Right renal cortex interstitium (tissue), 3 donors: ENCODE measurements at regions not wholly inside any gene's neighbourhood (a gene's known extent, or its start where the extent isn't known, plus 50 kb on each side); places are given as distances from the start of the nearest gene placed in this dataset.

Experiments
- DNase-seq, 3 donors: peaks; one replicate each; pipeline ENCODE4 v3.0.0-alpha.2; 2013; ENCODE audit warnings: low read depth in 3 of 3, low spot score in 2 of 3

DNA sequence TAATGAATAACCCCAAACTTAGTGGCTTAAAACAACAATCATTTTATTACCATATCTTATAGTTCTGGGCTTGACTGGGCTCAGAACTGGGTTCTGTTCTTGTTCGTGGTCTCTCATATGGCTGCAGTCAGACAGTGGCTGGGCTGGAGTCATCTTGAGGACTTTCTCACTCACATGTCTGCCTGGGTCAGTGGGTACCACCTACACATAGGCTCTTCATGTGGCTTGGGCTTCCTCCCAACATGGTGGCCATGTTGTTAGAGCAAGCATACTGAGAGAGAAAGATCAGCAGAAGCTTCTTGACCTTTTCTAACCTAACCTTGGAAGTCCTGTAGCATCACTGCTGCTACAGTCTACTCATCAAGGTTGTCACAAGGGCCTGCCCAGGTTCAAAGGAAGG is 158.6 kb upstream of the SDK2 start:
- DNase-seq = no peak

DNA sequence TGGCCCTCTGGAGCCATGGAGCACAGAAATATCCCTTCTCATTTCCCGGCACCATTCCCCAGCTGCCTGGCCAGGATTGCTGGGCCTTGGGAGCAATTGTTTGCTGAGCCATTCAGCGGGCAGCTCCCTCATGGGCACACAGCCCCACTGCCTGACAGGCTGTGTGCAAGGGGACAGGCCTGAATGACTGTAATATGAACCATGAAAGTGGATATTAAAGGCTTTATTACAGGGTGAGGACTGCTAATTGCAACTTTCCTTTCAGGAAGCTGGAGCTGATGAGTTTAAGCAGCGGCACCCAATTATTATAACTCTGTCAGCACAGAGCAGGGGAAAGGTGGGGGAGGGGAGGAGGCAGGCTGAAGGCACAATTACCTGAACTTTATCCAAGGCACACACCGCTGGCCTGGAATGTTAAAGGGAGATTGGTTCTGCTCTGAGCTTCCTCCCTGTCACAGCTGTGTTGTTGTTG is 159.8 kb upstream of the SDK2 start:
- DNase-seq = no peak

DNA sequence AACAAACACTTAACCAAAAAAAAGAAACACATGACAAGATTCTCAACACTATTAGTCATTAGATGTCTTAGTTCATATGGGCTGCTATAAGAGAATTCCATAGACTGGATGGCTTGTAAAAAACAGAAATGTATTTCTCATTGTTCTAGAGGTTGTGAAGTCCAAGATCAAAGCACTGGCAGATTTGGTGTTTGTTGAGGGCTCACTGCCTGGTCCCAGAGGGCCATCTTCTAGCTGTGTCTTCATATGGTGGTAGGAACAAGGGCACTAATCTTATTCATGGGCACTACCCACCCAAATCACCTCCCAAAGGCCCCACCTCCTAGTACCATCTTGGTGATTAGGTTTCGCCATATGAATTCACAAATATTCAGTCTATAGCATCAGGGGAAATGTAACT is 162.5 kb upstream of the SDK2 start:
- DNase-seq = no peak

DNA sequence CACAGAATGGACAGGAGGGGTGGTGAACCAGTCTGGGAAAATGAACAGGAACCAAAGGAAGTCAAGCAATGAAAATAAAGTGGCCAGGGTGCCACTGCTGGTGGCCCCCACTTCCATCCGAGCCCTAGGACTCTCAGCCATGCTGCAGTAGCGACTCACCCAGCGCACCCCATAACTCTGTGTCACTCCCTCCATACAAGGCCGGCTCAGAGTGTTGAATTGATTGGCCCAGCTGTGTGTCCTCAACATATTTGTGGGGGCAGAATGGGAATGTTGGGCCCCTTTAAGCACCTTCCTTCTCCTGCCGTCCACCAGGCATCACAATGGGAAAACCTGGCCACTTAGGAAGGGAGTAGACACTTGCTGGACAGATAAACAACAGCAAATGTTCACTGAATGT is 169.0 kb upstream of the SDK2 start:
- DNase-seq = no peak

DNA sequence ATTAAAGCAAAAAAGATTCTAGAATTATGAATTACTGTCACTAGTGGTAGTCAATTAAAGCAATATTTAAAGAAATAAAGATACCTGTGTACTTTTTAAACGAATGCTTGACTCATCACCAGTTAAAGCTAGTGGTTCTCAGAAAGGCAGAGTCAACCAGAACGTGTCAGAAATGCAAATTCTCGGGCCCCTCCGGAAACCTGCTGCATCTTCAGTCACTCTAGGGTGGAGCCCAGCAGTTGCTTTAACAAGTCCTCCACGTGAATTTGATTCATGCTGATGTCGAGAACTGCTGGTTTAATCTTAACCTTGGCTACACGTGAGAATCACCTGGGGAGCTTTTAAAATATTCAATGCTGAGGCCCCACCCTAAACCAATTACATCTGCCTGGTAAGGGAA is 169.8 kb upstream of the SDK2 start:
- DNase-seq = no peak

DNA sequence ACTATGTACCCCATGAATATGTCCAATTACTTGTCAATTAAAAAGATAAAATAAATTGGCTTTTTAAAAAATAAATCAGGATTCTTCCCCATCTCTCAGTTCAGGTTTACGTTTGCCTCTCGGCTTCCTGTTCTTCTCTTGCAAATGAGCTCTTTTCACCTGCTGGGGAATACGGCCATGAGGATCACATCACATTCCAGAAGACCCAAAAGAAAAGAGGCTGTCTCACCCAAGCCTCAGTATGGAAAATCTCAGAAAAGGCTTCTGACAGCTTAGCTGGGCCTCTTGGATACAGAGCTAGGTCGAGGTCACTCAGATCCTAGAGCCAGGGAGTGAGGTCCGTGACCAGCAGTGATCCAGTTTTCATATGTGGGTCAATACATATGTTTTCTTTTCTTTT is 171.2 kb upstream of the SDK2 start:
- DNase-seq = no peak

DNA sequence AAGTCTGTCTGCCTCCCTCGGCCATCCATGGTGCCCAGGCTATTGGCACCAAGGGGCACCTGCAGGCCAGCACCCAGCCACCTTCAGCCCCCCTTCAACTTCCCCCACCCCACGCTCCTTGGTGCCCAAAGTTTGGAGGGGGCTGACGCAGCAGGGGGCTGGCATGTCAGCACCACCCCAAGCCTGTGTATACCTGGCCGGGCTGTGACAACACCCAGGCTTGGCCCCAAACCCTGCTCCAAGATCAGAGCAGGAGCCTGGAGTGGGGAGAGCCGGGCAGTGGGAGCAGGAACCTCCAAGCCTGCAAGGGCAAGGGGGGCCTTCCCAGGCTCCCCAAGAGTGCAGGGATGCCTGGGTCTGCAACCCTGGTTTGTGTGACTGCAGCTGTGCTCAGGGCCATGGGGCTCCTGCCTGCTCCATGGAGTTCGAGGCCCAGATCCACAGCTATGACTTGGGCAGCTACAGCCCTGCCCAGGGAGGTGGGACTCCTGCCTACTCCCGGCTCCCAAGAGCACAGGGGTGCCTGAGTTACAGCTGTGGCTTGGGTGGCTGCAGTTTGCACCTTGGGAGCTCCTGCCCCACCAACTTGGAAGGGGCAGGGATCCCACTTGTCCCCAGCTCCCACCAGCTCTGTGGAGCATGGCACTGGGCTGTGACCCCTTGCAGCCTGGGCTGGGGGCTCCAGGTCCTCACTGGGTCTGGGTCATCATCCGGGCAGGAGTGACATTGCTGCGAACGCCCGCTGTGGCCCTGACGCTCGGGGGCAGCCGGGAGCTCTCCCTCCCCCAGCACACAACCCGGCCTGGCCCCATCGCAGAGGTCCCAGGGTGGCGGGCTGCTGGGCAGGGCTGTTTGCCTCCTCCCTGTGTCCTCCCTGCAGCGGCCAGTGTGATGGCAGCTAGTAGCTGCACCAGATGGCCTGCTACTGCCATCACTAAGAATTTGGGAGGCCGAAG is 175.5 kb upstream of the SDK2 start:
- DNase-seq = no peak

DNA sequence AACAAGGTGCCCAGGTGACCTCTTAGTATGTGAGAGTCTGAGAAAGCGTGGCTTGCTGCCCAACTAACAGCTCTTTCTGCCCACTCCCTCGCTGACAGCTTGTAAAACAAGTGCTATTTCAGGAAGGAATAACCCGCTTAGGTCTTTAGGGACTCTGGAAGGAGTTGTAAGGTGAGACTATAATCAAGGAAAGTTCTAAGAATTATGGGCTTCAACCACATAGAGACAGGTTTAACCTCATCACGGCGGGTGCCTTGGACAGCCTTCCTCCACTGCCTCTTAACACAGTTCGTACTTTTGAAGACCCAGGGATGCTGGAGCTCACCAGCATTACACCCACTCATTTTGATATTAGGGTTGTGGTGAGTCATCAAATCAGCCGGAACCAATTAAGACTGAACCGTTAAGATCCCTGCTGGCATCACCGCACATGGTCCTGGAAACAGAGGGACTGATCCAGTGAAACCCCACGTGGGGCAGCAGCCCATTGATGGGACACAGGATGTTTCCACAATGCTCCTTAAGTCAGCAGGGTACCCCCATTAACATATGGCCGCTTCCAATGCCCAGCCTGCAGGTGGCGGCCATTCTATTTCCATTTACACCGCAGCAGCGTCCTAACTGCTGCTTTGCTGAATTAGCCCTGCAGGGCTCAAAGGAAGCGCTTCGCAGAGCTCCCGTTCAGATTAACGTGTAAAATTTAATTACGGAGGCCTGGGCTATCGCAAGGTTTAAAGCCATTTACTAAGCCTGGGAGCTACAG is 176.6 kb upstream of the SDK2 start:
- no peak for DNase-seq

DNA sequence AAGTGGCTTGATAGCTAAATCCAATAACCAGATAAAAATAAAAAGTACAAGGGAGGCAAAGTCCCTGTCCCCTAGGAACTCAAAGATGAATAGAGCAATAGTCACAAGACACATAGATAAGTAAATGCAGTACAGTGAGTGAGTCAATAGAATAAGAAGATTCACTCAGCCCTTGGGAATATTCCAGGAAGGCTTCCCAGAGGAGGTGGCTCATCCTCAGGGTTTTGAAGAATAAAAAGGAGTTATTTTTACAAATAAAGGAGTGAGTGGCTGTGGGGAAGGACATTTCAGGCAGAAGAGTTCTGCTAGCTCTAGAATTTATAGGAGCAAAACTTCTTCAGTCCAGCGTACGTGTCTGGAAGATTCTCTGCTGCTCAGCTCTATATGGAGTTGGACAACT is 177.4 kb upstream of the SDK2 start:
- no peak for DNase-seq

DNA sequence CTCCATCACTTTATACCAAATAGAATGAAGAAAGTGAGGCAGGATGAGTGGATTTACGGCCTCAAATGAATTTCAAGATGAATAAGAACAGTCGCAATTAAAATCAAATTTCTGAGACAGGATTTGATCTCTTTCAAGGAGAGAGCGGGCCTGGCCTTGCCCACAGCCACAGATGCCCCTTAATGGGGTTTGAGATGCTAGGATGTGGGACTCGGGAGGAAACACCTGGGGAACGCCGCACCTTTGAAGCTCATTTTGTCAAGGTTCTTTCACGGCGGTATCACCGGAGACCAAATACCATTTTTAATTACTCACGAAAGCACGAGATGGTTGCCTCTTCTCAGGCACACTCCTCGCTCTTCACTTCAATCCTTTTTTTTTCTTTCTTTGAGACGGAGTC is 178.1 kb upstream of the SDK2 start:
- DNase-seq = no peak

DNA sequence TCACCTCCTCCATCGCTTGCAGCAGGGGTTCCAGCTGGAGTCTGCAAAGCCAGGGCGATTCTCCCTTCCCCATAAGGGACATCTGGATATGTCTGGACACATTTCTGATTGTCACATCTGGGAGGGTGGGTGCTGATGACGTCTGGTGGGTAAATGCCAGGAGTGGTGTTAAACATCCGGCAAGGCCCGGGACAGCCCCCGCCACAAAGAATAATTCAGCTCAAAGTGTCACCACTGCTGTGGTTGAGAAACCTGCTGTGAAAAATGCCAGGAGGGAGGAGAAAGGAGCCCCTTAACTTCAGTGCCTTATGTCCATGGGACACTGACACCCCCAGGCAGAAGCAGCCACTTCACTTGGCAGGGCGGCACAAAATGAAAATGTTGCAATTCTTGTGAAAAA is 179.4 kb upstream of the SDK2 start:
- DNase-seq = no peak

DNA sequence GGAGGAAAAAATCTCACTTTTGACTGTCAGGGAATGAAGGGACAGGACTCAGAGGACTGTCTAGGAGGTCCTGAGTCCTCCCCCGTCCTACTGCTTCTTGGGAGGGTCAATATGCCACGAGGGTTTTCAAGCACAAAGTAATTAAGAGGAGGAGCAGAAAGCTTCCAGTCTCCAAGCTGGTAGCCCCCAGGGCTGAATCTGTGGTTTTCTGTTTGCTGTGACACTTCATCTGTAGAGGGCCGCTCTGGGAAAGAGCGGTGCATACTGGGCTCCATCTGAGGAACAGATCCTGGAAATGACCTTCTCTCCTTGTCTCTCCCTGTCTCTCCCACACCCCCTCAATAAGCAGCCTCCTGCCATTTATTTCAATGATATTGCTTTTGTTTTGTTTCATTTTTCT is 180.1 kb upstream of the SDK2 start:
- DNase-seq = no peak

DNA sequence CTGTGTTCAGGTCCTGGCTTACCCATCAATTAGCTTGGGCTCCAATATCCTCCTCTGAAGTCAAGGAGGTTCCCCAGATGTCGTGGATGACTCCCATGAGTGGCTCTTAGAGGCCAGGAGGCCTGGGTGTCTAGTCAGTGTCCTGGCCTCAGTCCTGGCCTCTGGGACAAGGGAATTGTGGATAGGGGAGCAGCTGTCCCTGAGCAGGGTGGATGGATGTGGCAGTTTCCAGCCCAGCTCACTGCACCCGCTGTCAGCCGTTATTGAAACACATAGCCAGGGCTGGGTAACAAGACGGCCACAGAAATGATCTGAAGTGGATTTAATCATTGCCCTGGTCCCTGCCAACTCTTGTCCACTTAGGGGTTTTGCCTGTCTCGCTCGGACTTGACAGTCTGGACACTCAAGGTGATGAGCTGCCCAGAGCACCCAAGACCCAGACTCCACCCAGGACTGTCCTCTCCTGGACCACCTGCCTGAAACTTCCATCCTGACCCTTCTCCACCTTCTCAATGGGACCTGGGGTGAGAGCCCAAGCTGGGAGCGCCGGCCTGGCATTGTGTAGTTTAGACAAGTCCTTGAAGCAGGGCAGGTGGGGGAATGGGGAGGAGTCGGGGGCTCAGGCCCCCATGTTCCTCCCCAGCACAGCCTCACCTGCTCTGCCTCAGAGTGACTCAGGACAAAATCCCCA is 182.1 kb upstream of the SDK2 start:
- DNase-seq = no peak

DNA sequence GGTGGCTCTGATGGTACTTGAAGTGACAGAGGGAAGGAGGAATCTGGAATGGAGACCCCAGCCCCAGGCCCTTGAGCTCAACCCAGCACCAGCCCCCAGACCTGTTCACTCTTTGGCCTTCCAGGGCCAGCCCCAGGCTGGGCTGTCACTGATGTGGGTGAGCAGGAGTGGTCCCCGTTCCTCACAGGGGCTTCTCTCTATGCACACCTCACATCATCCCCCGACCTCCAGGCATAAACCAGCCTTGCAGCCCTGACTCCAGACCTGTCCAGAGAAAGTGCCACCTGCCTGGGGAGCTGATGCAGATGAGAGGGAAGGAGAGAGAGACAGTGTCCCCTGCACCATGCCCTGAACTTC is 182.6 kb upstream of the SDK2 start:
- no peak for DNase-seq

DNA sequence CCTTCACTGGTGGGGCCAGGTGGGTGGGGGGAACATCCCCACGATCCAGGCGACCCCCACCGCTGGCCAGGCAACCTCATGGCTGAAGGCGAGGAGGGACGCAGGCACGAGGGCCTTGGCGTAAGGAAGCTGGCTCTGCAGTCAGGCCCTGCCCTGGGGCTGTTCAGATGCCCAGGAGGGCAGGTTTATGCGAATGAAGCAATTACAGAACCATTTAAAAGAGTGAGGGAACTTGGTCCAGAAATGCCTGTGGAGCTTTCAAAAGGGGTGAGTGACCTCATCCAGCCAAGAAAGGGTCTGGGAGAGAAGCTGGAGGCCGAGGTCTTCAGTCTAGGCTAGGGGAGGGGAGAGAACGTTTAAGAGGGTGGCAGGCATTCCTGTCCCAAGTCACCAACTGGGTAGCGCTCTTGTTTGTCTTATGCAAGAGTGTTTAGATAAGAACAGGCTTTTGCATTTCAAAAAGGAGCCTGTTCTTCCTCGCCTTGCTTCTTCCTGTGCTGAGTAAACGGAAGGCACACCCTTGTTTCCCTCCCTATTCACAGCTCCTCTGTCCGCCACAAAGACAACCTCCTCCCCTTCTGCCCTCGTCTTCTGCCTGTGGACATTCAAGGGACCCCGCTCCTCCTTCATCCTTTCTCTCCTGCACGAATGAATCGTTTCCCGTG is 183.5 kb upstream of the SDK2 start:
- no peak for DNase-seq

DNA sequence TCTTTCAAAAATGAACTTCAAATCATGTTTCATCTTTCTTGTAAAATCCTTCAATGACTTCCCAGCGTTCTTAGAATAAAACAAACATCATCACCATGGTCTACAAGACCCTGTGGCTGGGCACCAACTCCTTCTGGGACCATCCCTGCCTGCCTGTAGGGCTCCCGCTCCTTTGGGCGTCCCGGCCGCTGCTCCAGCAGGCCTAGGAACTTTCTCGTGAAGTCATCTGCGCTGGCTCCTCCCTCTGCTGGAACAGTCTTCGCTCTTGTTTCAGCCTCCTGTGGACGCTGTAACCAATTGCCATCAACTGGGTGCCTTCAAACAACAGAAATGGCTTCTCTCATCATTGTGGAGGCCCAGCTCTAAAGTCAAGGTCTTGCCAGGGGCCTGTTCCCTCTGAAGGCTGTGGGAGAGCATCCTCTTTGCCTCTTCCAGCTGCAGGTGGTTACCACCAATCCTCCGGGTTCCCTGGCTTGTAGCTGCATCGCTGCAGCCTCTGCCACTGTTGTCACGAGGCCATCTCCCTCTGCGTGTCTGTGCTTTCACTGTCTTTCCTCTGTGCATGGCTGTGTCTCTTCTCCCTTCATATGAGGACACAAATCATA is 185.5 kb upstream of the SDK2 start:
- DNase-seq = no peak

DNA sequence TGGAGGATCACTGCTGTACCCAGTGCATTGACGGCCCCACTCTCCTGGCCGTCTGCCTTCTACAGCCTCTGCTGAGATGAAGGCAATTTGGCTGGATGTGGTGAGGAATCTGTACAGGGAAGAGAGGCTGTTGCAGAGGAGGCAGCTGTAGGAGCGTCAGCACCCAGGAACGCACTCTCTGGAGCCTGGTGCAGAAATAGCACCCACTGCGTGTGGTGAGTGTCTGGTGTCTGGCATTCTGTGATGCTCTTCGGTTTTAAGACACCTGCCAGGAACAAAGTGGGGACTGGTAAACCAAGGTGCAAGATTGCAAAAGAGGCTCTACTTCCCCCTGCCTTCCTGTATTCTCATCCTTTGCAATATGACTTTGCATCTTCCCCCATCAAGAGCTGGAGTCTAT is 187.5 kb upstream of the SDK2 start:
- no peak for DNase-seq

DNA sequence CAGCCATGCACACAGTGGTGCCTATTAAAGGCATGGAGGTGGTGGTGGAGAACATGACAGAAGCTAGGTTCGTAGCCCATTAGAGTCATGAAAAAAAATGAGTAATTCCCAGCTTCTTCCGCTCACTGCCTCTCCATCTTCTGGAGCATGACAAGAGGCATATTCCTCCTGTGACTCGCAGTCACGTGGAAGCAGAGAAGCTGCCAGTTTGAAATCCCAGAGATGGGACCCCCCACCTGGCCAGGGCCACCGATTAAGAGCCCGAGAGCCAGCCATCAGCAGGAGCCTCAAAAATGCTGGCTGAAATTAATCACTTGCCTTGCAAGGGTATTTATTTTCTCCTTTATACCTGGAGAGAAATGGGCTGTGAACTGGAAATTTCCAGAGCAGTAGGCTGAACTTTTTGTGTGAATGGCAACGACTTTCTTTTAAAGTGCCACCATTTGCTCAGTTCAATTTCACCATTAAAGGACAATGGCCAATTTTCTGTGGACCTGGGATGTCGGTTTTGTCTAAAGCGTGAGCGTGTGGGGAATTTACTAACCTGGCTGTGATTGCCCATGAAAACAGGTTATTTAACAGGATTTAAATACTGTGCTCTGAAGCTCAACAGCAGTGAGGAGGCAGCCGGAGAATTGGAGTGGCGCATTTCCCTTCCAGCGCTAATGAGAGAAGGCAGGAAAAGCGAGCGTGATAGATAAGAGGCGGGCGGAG is 189.7 kb upstream of the SDK2 start:
- no peak for DNase-seq

DNA sequence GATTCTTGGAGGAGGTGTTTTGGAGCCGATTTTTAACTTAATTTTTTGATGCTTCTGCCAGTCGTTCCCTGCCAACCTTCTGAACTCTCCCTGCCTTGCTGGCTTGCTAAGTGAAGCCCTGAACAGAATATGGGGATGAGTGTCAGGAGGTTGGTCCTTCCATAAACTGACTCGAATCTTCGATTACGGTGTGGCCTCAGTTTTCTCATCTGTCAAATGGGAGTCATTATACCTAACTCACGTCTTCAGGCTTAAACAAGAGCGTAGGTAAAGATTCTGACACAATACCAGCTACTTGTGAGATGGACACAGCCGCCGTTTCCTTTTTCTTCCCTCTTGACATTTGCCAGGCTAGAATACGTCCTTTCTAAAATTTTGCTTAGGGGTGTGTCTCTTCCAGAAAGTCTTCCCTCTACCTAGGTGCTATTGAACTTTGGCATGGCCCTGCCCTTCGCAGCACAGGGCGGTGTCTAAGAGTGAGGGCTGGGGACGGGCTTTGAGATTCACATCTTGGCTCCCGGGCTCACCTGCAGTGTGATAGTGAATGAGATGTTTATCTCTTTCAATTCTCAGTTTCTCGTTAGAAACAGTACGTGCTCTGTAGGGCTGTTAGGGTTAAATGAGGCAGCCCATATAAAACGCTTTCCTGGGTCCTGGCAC is 190.6 kb upstream of the SDK2 start:
- DNase-seq = no peak
